Activated T-cell treated with anti-CD3 and anti-CD28 coated beads, Interleukin-2, amount 50 U/mL, for 72 hours (primary cell): ENCODE measurements at regions not wholly inside any gene's neighbourhood (a gene's known extent, or its start where the extent isn't known, plus 50 kb on each side); places are given as distances from the start of the nearest gene placed in this dataset.

Experiments
- ATAC-seq, 2 donors: fragments of 150-1000 bp; cut with Tn5 transposase; replicated peaks in 1 of 2; 2 replicates each; pipeline ENCODE4 v1.10.0; 2021; ENCODE audit warnings: moderate library complexity in 2 of 2, mild to moderate bottlenecking in 1 of 2
- DNase-seq, 2 donors: peaks; one replicate each; pipeline ENCODE4 v3.0.0; 2021 to 2022; ENCODE audit warnings: mixed read lengths in 1 of 2
- H3K27ac Mint-ChIP-seq: one replicate; pipeline ENCODE4 v1.8.0; 2022; ENCODE audit warnings: mild to moderate bottlenecking, moderate library complexity, mixed read lengths
- H3K27me3 Mint-ChIP-seq: one replicate; pipeline ENCODE4 v1.8.0; 2022; ENCODE audit warnings: low read depth, mixed read lengths
- H3K36me3 Mint-ChIP-seq, 2 donors: one replicate each; pipeline ENCODE4 v1.8.0; 2022; ENCODE audit warnings: mixed read lengths in 2 of 2, mild to moderate bottlenecking in 1 of 2; ENCODE audit not compliant: insufficient read depth in 2 of 2
- H3K4me1 Mint-ChIP-seq: one replicate; pipeline ENCODE4 v1.8.0; 2022; ENCODE audit warnings: low read depth, mixed read lengths
- H3K4me3 Mint-ChIP-seq, 2 donors: one replicate each; pipeline ENCODE4 v1.8.0; 2022; ENCODE audit warnings: mild to moderate bottlenecking in 2 of 2, mixed read lengths in 2 of 2, moderate library complexity in 2 of 2
- H3K9me3 Mint-ChIP-seq, 2 donors: one replicate each; pipeline ENCODE4 v1.8.0; 2022; ENCODE audit warnings: mixed read lengths in 2 of 2

- H3K4me3 Mint-ChIP-seq = no peak overlapping the region
Measured at GRCh38 chr18:38081516-38081915, 515.9 kb upstream of the CELF4 start.

GRCh38 chr18:38077229-38077628 lies 511.6 kb upstream of the CELF4 start:
- peaks cover 4 to 5% of the 10 kb centered on the region in 2 donors for H3K9me3 Mint-ChIP-seq
- H3K36me3 Mint-ChIP-seq = no peaks in the 10 kb centered on the region
- H3K27me3 Mint-ChIP-seq = no peaks in the 10 kb centered on the region
- DNase-seq (no peak), ATAC-seq (no peak)
- no peak overlapping the region for H3K4me3 Mint-ChIP-seq
- no peak overlapping the region for H3K27ac Mint-ChIP-seq
- no peaks in the 10 kb centered on the region for H3K4me1 Mint-ChIP-seq

More at GRCh38 chr18:38081516-38081915, 515.9 kb upstream of the CELF4 start:
- H3K27ac Mint-ChIP-seq = no peak overlapping the region
- no peaks in the 10 kb centered on the region for H3K36me3 Mint-ChIP-seq
- ATAC-seq = no peak
- DNase-seq = no peak
- H3K4me1 Mint-ChIP-seq = no peaks in the 10 kb centered on the region
- H3K27me3 Mint-ChIP-seq = no peaks in the 10 kb centered on the region
- peaks cover 1 to 9% of the 10 kb centered on the region in 2 donors for H3K9me3 Mint-ChIP-seq

- DNase-seq (no peak), ATAC-seq (no peak)
- Mint-ChIP-seq H3K27ac (no peak overlapping the region), H3K4me3 (no peak overlapping the region), H3K9me3 (peaks cover 4 to 5% of the 10 kb centered on the region in 2 donors), H3K36me3 (no peaks in the 10 kb centered on the region), H3K4me1 (no peaks in the 10 kb centered on the region), H3K27me3 (no peaks in the 10 kb centered on the region)
Measured at GRCh38 chr18:38076346-38077070, 510.9 kb upstream of the CELF4 start.

GRCh38 chr18:38074298-38074876 lies 508.8 kb upstream of the CELF4 start:
- ATAC-seq = no peak
- Mint-ChIP-seq H3K4me1 (no peaks in the 10 kb centered on the region), H3K27me3 (no peaks in the 10 kb centered on the region)

GRCh38 chr18:38067821-38068220 lies 502.2 kb upstream of the CELF4 start:
- Mint-ChIP-seq H3K27me3 (no peaks in the 10 kb centered on the region), H3K9me3 (peaks cover 3 to 8% of the 10 kb centered on the region in 2 donors), H3K4me1 (no peaks in the 10 kb centered on the region), H3K36me3 (no peaks in the 10 kb centered on the region), H3K4me3 (no peak overlapping the region), H3K27ac (no peak overlapping the region)
- no peak for DNase-seq
- ATAC-seq = no peak

More at GRCh38 chr18:38074298-38074876, 508.8 kb upstream of the CELF4 start:
- no peaks in the 10 kb centered on the region for H3K36me3 Mint-ChIP-seq
- DNase-seq = no peak
- H3K4me3 Mint-ChIP-seq = no peak overlapping the region
- peaks cover 3 to 9% of the 10 kb centered on the region in 2 donors for H3K9me3 Mint-ChIP-seq
- H3K27ac Mint-ChIP-seq = no peak overlapping the region

GRCh38 chr18:38067086-38067485 lies 501.5 kb upstream of the CELF4 start:
- no peak overlapping the region for H3K27ac Mint-ChIP-seq
- peaks cover 3 to 8% of the 10 kb centered on the region in 2 donors for H3K9me3 Mint-ChIP-seq
- no peaks in the 10 kb centered on the region for H3K36me3 Mint-ChIP-seq
- DNase-seq (no peak), ATAC-seq (no peak)
- H3K27me3 Mint-ChIP-seq = no peaks in the 10 kb centered on the region
- H3K4me1 Mint-ChIP-seq = no peaks in the 10 kb centered on the region
- no peak overlapping the region for H3K4me3 Mint-ChIP-seq

GRCh38 chr18:38052879-38053590 lies 487.4 kb upstream of the CELF4 start:
- Mint-ChIP-seq H3K36me3 (no peaks in the 10 kb centered on the region), H3K27me3 (no peaks in the 10 kb centered on the region), H3K4me1 (no peaks in the 10 kb centered on the region), H3K9me3 (peaks cover 0 to 4% of the 10 kb centered on the region in 2 donors), H3K4me3 (no peak overlapping the region), H3K27ac (no peak overlapping the region)
- ATAC-seq (no peak), DNase-seq (no peak)

- H3K4me3 Mint-ChIP-seq = no peak overlapping the region
- DNase-seq (no peak), ATAC-seq (no peak)
- H3K36me3 Mint-ChIP-seq = no peaks in the 10 kb centered on the region
- no peaks in the 10 kb centered on the region for H3K27me3 Mint-ChIP-seq
- H3K4me1 Mint-ChIP-seq = no peaks in the 10 kb centered on the region
- H3K27ac Mint-ChIP-seq = no peak overlapping the region
- peaks cover 3% of the 10 kb centered on the region in 2 donors for H3K9me3 Mint-ChIP-seq
Measured at GRCh38 chr18:38047820-38048219, 482.2 kb upstream of the CELF4 start.

- H3K4me1 Mint-ChIP-seq = no peaks in the 10 kb centered on the region
- no peak overlapping the region for H3K27ac Mint-ChIP-seq
- H3K9me3 Mint-ChIP-seq = peaks cover 2 to 3% of the 10 kb centered on the region in 2 donors
- no peak overlapping the region for H3K4me3 Mint-ChIP-seq
- no peaks in the 10 kb centered on the region for H3K27me3 Mint-ChIP-seq
- ATAC-seq (no peak), DNase-seq (no peak)
- no peaks in the 10 kb centered on the region for H3K36me3 Mint-ChIP-seq
Measured at GRCh38 chr18:38046651-38047050, 481.1 kb upstream of the CELF4 start.

- Mint-ChIP-seq H3K27me3 (no peaks in the 10 kb centered on the region), H3K4me1 (no peaks in the 10 kb centered on the region), H3K9me3 (peaks cover 2 to 3% of the 10 kb centered on the region in 2 donors), H3K27ac (no peak overlapping the region), H3K36me3 (no peaks in the 10 kb centered on the region), H3K4me3 (no peak overlapping the region)
- DNase-seq (no peak), ATAC-seq (no peak)
Measured at GRCh38 chr18:38045845-38046244, 480.2 kb upstream of the CELF4 start.

- peaks cover 2 to 3% of the 10 kb centered on the region in 2 donors for H3K9me3 Mint-ChIP-seq
- no peak overlapping the region for H3K27ac Mint-ChIP-seq
- no peak overlapping the region for H3K4me3 Mint-ChIP-seq
- DNase-seq = no peak
- no peaks in the 10 kb centered on the region for H3K27me3 Mint-ChIP-seq
- no peaks in the 10 kb centered on the region for H3K4me1 Mint-ChIP-seq
- no peaks in the 10 kb centered on the region for H3K36me3 Mint-ChIP-seq
- no peak for ATAC-seq
Measured at GRCh38 chr18:38042211-38042890, 476.8 kb upstream of the CELF4 start.

GRCh38 chr18:38038242-38038641 lies 472.6 kb upstream of the CELF4 start:
- H3K4me1 Mint-ChIP-seq = no peaks in the 10 kb centered on the region
- no peak overlapping the region for H3K4me3 Mint-ChIP-seq
- H3K36me3 Mint-ChIP-seq = no peaks in the 10 kb centered on the region
- no peaks in the 10 kb centered on the region for H3K27me3 Mint-ChIP-seq
- no peak for ATAC-seq
- no peak overlapping the region for H3K27ac Mint-ChIP-seq
- H3K9me3 Mint-ChIP-seq = no peaks in the 10 kb centered on the region
- DNase-seq = no peak

GRCh38 chr18:38035193-38035592 lies 469.6 kb upstream of the CELF4 start:
- Mint-ChIP-seq H3K36me3 (no peaks in the 10 kb centered on the region), H3K4me3 (no peak overlapping the region), H3K27ac (no peak overlapping the region), H3K4me1 (no peaks in the 10 kb centered on the region), H3K9me3 (peaks cover 0 to 3% of the 10 kb centered on the region in 2 donors), H3K27me3 (no peaks in the 10 kb centered on the region)
- DNase-seq = no peak
- no peak for ATAC-seq
